ENCODE measurements at regions not wholly inside any gene's neighbourhood (a gene's known extent, or its start where the extent isn't known, plus 50 kb on each side); places are given as distances from the start of the nearest gene placed in this dataset.

GRCh38 chr2:193542762-193543161, 1348.0 kb upstream of the TMEFF2 start:
- Histone ChIP-seq H3K27me3 (ENCODE audit: insufficient read depth, low read length) (no peaks in the 10 kb centered on the region), H3K4me2 (ENCODE audit: low read length) (no peak overlapping the region), H3K9me3 (ENCODE audit: control insufficient read depth in 1 of 2, insufficient read depth in 1 of 2, low read depth in 1 of 2, low read length in 2 of 2) (no peaks in the 10 kb centered on the region), H3K9me2 (ENCODE audit: insufficient read depth) (no peaks in the 10 kb centered on the region), H3K27ac (ENCODE audit: low read depth, low read length) (no peak overlapping the region), H2AFZ (ENCODE audit: low read depth, low read length, poor library complexity, severe bottlenecking) (no peak overlapping the region), H3K79me2 (ENCODE audit: insufficient read depth, low read length) (no peaks in the 10 kb centered on the region), H3K36me3 (ENCODE audit: control insufficient read depth in 1 of 2, insufficient read depth in 2 of 2, low read length in 2 of 2) (no peaks in the 10 kb centered on the region), H4K20me1 (ENCODE audit: insufficient read depth) (no peaks in the 10 kb centered on the region), H3K9ac (ENCODE audit: low read length) (no peak overlapping the region), H3K4me3 (replicated peaks in 1 of 2; ENCODE audit: low read depth in 1 of 2, low read length in 2 of 2) (no peak overlapping the region), H3K4me1 (ENCODE audit: control insufficient read depth in 1 of 2, insufficient read depth in 2 of 2, low read length in 2 of 2) (peaks cover 0 to 6% of the 10 kb centered on the region in 2 experiments; a peak in 1 of 4 replicates)
- no peak for TF ChIP-seq ZFX (IDR thresholded peaks at IDR 0.05)
- no peak for TF ChIP-seq POLR2AphosphoS5 (IDR thresholded peaks at IDR 0.05; ENCODE audit: low read depth, low read length)
- TF ChIP-seq ZNF274 (IDR thresholded peaks at IDR 0.05; ENCODE audit: low read depth, low read length) = no peak
- TF ChIP-seq FOSL1 (IDR thresholded peaks at IDR 0.05; ENCODE audit: low read depth) = no peak
- TF ChIP-seq MAX (IDR thresholded peaks at IDR 0.05) = no peak
- no peak for TF ChIP-seq YY1 (IDR thresholded peaks at IDR 0.05; ENCODE audit: extremely low read depth, insufficient replicate concordance, low read depth, low read length)
- TF ChIP-seq CTCF (IDR thresholded peaks at IDR 0.05 in 2 of 3, conservative IDR thresholded peaks at IDR 0.05 in 1 of 3; ENCODE audit: borderline replicate concordance in 1 of 3, insufficient read depth in 1 of 3, low read depth in 2 of 3, low read length in 2 of 3) = no peak
- CTCF ChIA-PET = interaction anchor here (1.2 kb wide), 1 partner anchor 42 kb away, joined by 4 read pairs; no protein-coding TSS in a partner anchor
- intact Hi-C loops (cut with micrococcal nuclease) = no loop called here
- no peak for DNase-seq (ENCODE audit: low read depth, low spot score)
- POLR2A ChIA-PET = no interaction called here
- RAD21 ChIA-PET (ENCODE audit: low non-redundant PET in 1 of 2, low total read pairs in 2 of 2, uncharacterized antibody in 2 of 2, unreplicated experiment in 2 of 2) = no interaction called here
- no peak for ATAC-seq
- no TSS peak for BruUV-seq (replicated peaks)

- H3K79me2 ChIP-seq (ENCODE audit: insufficient read depth, low read length) = no peaks in the 10 kb centered on the region
- BruUV-seq (replicated peaks) = no TSS peak
- H3K9me3 ChIP-seq (ENCODE audit: control insufficient read depth in 1 of 2, insufficient read depth in 1 of 2, low read depth in 1 of 2, low read length in 2 of 2) = no peaks in the 10 kb centered on the region
- CTCF ChIA-PET = no interaction called here
- DNase-seq (ENCODE audit: low read depth, low spot score) (no peak), ATAC-seq (no peak)
- no peak overlapping the region for H3K4me3 ChIP-seq (replicated peaks in 1 of 2; ENCODE audit: low read depth in 1 of 2, low read length in 2 of 2)
- H3K9ac ChIP-seq (ENCODE audit: low read length) = no peak overlapping the region
- no peak for TF ChIP-seq MAX (IDR thresholded peaks at IDR 0.05)
- no peaks in the 10 kb centered on the region for H4K20me1 ChIP-seq (ENCODE audit: insufficient read depth)
- no peak overlapping the region for H3K27ac ChIP-seq (ENCODE audit: low read depth, low read length)
- RAD21 ChIA-PET (ENCODE audit: low non-redundant PET in 1 of 2, low total read pairs in 2 of 2, uncharacterized antibody in 2 of 2, unreplicated experiment in 2 of 2) = no interaction called here
- no peak overlapping the region for H3K4me2 ChIP-seq (ENCODE audit: low read length)
- H3K27me3 ChIP-seq (ENCODE audit: insufficient read depth, low read length) = no peaks in the 10 kb centered on the region
- no peaks in the 10 kb centered on the region for H3K36me3 ChIP-seq (ENCODE audit: control insufficient read depth in 1 of 2, insufficient read depth in 2 of 2, low read length in 2 of 2)
- no peak overlapping the region for H2AFZ ChIP-seq (ENCODE audit: low read depth, low read length, poor library complexity, severe bottlenecking)
- POLR2A ChIA-PET = no interaction called here
- H3K4me1 ChIP-seq (ENCODE audit: control insufficient read depth in 1 of 2, insufficient read depth in 2 of 2, low read length in 2 of 2) = peaks cover 0 to 6% of the 10 kb centered on the region in 2 experiments; a peak in 1 of 4 replicates
- intact Hi-C loops (cut with micrococcal nuclease) = no loop called here
- no peaks in the 10 kb centered on the region for H3K9me2 ChIP-seq (ENCODE audit: insufficient read depth)
Observed at GRCh38 chr2:193539188-193539587, 1344.5 kb upstream of the TMEFF2 start.

Data from HCT116 (cell line).